HG03095 (cell line): ENCODE measurements at regions not wholly inside any gene's neighbourhood (a gene's known extent, or its start where the extent isn't known, plus 50 kb on each side); places are given as distances from the start of the nearest gene placed in this dataset.
"Not testable (repeated sequence)": the region's sequence is repeated elsewhere in the genome, so short reads cannot be mapped to it uniquely, and the experiment has no call there.

Experiments
- ATAC-seq: cut with Tn5 transposase; IDR thresholded peaks from one replicate; pipeline ENCODE4 v1.9.1; 2021; ENCODE audit warnings: moderate library complexity; ENCODE audit not compliant: unreplicated experiment

DNA sequence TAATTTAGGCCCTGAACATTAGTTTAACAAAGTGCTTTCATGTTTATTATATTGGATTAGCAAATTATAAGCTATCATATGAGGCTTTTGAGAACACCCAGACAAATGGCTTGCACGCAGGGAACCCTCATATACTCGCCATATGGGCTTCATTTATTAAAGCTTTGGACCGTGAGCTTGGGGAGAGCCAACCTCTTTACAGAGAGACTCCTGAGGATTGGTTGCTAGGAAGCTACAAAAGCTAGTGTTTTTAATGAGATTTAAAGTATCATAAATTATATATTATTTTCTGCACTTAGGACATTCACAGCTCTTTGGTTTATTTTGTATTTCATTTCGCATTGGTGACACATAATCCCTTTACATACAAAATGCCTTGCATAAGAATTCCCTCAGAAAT lies 193.8 kb upstream of the TOX3 start:
- ATAC-seq, result no peak

DNA sequence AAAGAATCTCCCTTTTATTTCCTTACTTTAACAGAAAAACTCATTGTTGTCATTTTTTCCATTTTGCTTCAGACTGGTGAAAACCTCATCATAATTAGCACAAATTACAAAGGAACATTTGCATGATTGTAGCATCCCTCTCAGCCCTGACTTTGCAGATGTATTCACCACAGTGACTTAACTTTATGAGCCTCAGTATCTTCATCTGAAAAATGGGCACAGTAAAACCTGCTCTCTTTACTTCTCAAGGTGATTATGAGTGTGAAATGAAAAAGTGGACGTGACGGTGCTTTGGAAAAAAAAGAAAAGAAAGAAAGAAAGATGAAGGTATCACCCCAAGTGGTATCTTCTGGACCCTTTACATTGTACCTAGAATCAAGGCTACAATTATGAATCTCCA lies 193.4 kb upstream of the TOX3 start:
- no peak for ATAC-seq

DNA sequence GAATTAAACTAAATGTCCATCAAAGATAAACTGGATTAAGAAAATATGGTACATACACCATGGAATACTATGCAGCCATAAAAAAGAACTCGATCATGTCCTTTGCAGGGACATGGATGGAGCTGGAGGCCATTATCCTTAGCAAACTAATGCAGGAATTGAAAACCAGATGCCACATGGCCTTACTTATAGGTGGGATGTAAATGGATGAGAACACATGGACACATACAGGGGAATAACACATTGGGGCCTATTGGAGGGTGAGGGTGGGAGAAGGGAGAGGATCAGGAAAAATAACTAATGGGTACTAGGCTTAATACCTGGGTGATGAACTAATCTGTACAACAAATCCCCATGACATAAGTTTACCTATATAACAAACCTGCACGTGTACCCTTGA lies 192.0 kb upstream of the TOX3 start:
- ATAC-seq, result not testable (repeated sequence)

DNA sequence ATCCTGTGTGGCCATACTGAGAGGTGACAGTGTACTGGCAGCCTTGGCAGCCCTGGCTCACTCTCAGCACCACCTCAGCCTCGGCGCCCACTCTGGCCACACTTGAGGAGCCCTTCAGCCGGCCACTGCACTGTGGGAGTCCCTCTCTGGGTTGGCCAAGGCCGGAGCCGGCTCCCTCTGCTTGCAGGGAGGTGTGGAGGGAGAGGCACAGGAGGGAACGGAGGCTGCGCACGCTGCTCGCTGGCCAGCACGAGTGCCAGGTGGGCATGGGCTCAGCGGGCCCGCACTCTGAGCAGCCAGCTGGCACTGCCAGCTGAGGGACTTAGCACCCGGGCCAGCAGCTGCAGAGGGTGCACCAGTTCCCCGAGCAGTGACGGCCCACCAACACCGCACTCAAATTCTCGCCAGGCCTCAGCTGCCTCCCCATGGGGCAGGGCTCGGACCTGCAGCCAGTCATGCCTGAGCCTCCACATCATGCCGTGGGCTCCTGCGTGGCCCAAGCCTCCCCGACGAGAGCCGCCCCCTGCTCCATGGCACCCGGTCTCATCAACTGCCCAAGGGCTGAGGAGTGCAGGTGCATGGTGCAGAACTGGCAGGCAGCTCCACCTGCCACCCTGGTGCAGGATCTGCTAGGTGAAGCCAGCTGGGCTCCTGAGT lies 184.4 kb upstream of the TOX3 start:
- no peak for ATAC-seq

DNA sequence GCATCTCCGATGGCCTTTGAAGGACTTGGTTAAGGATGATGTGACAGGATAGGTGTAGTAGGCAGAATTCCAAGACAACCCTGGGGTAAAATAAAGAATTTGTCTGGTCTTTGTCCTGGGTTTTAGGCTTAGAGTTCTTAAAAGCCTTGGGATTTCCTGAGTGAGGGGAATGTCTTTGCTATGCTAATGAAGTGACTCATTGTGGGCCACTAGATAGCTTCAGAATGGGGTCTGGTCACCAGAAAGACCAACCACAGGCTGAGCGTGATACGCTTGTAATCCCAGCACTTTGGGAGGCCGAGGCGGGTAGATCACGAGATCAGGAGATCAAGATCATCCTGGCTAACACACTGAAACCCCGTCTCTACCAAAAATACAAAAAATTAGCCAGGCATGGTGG lies 182.8 kb upstream of the TOX3 start:
- ATAC-seq, result no peak

DNA sequence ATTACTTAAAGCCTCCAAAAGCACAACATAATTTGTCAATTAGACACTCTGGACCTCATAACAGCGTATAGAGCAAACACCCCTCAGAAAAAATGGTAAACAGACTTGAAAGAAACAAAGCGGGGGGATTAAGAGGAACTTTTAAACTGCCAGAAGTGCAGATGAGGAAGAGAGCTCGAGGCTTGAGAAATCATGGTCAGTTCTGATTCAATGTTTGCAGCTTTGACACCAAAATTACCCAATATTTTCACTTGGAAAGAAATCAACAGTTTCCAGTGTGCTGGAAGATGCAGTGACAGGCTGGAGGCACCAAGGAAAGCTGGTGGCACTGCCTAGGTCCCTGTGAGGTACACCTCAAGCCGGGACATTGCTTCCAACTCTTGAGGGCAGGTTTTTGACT lies 180.9 kb upstream of the TOX3 start:
- ATAC-seq, result no peak

DNA sequence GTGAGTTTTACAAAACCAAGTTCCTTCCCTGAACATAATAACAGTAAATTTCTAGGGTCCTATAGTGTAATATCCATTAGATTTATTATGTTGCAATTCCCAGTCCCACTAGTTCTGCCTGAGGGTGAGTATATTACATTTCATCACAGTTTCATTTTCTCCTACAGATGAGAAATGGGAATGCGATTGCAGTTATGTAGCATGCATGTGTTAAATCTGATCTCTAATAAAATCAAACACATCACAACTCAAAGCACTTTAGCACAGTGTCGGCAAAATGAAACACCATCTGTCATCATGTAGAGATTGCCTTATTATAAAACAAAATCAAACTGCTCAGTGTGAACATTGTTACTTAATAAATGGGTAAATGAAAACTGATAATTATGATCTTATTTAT lies 180.5 kb upstream of the TOX3 start:
- ATAC-seq, result no peak

DNA sequence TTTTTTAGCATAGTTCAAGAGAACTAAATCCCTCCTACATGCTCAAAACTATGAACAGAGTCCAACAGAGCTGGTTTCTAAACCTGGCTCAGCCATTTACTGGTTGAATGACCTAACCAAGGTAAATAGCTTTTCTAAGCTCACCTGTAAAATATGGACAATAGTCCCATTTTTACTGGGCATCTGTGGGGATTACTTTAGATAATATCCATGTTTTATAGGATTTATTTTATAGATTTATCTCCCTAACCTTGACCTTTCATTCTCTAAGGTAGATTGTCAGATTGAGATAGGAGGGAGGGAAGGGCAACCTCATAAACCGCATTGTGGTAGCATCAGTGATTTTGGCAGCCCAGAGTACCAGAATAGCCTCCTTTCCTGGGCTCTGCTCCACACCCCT lies 178.5 kb upstream of the TOX3 start:
- ATAC-seq, result no peak

DNA sequence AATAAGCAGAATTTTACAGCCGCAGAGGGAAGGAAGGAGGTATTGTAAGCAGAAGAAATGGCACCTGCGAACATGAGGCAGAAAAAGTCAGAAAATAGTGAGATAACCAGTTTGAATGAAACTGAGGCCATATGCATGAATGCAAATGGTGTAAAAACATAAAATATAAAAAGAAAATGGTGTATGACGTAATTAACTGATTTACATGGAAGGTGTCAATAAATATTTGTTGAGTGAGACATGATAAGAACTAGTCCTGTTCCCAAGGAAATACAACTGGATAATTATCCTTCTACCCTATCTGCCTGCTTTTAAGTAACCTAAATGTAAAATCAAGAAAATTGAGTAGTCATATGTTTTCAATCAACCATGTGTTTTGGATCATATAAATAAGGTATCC lies 178.1 kb upstream of the TOX3 start:
- no peak for ATAC-seq

DNA sequence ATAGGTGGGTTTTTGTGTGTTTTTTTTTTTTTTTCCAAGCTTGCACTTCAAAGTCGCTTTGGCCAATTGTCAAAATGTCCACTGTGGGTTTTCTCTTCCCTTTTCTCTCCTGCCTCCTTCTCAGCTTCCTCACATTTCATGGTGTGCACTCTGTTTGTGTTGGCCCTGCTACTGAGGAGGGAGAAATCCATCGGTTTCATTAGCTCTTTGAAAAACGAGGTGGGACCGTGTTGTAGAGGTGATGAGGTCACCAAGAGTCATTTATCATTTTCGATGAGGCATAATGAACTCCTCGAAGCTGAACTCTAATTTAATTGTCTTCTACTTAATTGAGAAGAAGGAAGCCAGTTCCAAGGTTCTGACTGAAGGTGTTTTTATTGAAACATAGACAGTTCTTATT lies 174.4 kb upstream of the TOX3 start:
- ATAC-seq, result no peak

DNA sequence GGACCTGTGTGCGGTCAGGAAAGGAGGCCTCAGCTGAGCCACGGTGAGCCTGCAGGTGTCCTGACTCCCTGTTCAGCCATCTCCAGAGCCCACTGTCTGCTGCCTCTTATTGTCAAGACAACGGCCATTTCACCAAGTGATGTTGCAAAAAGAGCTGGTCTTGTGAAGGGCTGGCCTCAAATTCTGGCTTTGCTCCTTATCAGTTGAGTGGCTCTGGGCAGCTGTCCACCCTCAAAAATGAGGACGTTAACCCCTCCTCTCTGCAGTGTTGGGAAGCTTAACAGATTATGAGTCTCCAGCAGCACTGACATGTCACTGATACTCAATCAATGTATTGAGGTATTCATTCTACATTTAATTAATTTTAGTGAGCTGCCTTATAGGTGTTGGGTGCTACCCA lies 171.1 kb upstream of the TOX3 start:
- ATAC-seq, result no peak

DNA sequence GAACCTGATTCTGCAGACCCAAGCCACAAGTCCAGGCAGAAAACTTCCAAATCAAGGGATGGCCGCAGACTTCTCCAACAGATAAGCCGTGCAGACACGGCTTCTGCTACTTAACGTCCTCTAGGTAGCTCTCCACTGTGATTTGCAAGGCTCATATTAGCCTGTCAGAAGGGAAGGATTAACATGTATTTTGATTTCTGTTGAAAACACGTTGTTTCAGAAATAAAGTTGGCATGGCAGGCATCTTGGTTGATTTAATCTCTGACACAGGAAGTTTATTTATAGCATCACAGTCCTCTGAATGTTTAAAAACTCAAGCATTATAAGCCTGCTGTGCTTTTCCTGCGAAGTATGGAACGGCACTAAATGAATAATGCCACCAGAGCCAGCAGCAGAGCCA lies 166.8 kb upstream of the TOX3 start:
- ATAC-seq, result no peak

DNA sequence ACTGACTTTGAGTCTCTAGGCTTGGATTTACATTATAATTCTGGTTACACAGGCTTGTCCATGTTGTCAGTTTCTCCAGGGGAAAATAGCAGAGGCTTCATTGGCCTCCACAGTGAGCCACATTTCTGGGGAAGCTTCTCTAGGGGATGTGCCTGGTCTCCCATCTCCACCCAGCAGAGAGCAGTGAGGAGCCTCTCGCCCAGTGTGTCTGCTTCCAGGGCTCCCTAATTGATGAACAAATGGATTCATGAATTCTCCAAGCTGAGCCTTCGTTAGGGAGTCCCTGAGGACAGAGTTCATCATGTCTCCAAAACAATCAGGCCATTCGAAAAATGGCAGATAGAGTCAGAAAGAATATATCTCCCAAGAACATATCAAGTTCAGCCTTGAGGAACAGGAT lies 162.4 kb upstream of the TOX3 start:
- no peak for ATAC-seq

DNA sequence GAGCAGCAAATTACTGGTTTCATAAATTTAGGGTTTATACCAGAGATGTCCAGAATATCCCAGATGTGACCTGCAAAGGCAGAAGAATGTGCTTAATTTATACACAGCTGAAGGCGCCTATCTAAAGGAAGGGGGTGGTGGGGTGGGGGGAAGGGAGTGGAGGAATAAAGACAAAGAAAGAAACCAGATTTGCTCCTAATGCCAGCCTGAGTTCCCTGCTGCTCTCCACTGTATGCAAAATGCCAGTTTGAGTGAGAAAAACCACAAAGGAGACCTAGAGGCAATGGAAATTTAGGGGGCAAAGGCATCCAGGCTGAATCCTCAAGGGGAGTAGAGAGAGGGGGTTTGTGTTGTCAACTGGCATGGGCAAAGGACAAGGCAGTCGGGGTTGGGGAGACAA lies 161.5 kb upstream of the TOX3 start:
- no peak for ATAC-seq

DNA sequence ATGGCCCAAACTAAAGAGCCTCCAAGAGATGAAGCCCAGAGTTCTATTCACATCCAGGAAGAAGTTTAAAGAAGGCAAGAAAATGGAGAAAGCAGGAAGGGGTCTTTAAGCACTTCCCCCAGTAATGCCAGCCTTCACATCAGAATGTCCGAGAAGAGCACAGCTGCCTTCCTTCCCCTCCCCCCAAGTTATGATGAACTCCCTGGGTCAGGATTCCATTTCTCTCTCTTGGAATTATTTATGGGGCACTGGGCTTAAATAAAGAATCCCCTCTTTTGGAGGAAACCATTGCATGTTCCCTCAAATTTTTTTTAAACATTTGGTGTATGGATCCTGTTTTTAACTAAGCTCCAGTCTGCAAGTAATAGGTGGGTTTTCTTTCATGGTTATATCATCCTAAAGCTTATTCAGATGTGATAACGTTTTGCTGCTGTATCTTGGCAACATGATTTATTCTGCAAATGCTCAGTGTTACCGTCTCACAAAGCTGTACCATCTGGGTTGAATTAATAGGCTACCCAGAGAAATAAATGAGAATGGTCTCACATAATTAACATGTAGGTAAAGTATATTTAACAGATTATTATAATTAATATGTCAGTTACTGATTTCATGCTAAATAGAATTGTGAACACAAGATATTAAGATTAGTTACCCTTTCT lies 160.9 kb upstream of the TOX3 start:
- no peak for ATAC-seq

DNA sequence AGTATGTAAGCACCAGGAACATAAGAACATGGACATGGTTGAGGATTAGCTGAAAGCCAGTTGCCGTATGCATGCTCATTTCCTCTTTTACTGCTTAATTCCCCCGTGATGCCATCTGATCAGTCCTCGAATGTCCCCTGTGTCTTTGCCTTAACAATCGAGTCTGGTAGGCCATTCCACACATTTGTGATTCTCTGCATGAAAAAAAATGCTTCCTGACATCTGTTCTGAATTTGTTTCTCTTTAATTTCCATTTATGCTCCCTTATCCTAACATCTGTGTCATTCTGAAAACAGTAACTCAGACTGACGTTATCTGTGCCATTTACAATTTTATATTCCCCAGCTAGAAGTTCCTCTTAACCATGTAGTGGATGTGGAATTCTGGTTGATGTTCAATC lies 158.2 kb upstream of the TOX3 start:
- ATAC-seq, result no peak

DNA sequence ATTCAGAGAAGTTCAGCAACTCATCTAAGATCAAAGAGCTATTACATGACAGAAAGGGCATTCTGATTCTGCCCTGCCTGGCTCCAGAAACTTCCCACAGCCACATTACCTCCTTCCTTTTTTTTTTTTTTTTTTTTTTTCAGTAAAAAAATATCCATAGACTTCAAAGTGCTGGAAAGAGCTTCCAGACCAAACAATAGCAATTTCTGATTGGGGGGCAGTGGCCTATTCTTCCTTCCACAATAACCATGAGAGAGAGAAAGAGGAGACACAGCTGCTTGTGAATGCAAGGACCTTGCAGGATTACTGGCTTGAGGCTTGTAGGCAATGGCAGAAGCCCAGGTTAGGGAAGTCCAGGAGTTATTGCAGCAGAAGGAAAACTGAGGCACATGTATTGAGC lies 151.0 kb upstream of the TOX3 start:
- ATAC-seq, result no peak

DNA sequence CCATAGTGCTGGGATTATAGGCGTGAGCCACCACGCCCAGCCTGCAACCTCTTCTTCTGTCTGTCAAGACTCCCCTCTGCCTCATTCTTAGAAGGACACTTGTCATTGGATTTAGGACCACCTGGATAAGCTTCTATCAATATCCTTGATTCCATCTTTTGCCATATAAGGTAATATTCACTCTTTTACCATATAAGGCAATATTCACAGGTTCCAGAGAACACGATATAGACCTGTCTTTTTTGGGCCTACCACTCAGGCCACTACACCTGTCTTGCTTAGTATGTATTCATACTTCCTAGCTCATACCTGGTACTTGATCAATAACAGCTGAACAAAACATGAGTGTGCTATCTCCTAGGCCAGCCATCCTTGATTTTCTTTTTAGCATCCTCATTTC lies 149.2 kb upstream of the TOX3 start:
- ATAC-seq, result no peak

DNA sequence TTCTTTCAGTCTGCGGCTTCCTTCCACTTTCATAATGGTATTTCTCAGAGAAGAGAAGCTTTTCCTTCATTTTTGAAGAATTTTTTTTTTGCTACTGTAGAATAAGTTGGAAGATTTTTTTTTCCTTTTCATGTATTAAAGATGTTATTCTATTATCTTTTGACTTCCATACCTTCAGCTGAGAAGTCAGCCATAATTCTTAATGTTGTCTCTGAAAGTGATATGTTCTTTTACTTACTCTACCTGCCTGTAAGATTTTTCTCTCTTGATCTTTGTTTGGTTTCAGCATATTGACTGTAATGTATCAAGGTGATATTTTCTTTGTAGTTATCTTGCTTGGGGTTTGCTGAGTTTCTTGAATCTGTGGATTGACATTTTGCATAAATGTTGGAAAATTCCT lies 143.5 kb upstream of the TOX3 start:
- ATAC-seq, result no peak

DNA sequence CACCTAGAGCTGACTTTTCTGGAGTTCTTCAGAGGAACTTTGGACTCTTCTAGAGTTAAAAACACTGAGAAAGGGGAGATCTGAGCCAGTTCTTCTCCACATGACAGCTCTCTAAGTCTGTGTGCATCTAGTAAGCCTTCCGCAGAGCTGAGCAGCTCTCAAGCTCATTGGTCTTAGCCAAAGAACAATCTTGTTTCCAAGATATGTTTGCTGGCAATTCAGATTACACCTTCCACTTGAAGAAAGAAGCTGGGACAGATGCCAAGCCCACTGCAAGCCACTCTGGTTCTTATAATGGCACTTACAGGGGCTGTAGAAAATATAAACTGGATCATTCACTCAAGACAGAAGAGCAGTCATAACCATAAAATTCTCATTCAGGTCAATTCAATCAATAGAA lies 134.1 kb upstream of the TOX3 start:
- no peak for ATAC-seq

DNA sequence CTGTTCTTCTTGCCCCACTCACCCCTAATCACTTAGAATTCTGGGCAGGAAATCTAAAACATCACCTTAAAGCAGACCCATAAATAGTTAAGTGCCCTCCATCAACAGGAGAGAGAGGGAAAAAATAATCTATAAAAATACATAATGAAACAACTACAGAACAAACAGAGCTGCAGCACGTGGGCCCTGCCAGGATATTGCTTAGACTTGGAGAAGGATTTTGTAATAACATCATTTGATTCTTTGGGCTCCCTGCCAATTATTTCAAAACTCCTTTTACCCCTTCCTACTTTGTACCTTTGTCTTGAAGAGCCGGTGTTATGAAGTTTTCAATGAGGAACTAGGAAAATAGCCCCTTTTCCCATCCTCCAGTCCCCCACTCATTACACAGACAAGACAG lies 130.6 kb upstream of the TOX3 start:
- no peak for ATAC-seq

DNA sequence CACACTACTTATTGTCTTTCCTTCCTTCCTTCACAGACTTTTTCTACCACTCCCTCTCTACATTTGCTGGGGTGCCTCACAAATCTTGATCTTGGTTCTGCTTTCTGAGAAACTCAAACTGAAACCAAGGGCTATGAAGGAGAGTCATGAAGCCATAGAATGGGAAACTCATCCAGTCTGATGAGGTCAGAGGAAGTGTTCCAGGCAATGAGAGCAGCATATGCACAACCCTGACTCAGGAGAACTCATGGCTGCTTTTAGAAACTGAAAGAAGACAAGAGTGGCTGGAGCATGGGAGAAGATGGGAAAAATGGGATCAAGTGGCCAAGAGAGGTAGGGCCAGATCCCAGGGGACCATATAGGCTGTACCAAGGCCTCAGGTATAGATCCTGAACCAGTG lies 130.0 kb upstream of the TOX3 start:
- no peak for ATAC-seq

DNA sequence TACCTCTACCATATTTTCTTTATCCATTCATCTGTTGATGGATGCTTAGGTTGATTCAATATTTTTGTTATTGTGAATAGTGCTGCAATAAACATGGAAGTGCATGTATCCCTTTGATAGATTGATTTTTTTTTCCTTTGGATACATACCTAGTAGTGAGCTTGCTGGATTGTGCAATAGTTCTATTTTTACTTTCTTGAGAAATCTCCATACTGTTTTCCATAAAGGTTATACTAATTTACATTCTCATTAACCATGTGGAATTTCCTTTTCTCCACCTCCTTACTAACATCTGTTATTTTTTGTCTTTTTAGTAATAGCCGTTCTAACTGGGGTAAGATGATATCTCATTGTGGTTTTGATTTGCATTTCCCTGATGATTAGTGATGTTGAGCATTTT lies 124.6 kb upstream of the TOX3 start:
- ATAC-seq, result no peak
